NCI-H345 (cell line): ENCODE measurements at regions not wholly inside any gene's neighbourhood (a gene's known extent, or its start where the extent isn't known, plus 50 kb on each side); places are given as distances from the start of the nearest gene placed in this dataset.

ENCODE experiments used
- DNase-seq: peaks from one replicate; lab custom pipeline; 2025; lab: John Stamatoyannopoulos, UW

DNA sequence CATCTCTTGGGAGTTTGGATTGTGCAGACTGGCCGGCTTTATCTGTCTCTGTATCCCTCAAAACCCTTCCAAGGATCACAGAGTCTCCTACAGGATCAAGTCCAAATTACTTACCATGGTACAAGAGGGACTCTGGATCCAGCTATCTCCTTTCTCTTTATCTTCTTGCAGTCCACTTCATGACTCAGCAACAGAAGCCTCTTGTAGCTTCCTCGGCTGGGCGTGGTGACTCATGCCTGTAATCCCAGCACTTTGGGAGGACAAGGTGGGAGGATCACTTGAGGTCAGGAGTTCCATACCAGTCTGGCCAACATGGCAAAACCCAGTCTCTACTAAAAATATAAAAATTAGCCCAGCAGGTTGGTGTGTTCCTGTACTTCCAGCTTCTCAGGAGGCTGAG is 189.7 kb downstream of the BCAT1 start:
- no peak for DNase-seq

- no peak for DNase-seq
Measured at GRCh38 chr12:24756479-24757024, 192.3 kb downstream of the BCAT1 start.

GRCh38 chr12:24754690-24755638 is 193.9 kb downstream of the BCAT1 start:
- DNase-seq: no peak

- no peak for DNase-seq
Measured at GRCh38 chr12:24752763-24753462, 196.0 kb downstream of the BCAT1 start.

- no peak for DNase-seq
Measured at GRCh38 chr12:24751181-24751580, 197.7 kb downstream of the BCAT1 start.

DNA sequence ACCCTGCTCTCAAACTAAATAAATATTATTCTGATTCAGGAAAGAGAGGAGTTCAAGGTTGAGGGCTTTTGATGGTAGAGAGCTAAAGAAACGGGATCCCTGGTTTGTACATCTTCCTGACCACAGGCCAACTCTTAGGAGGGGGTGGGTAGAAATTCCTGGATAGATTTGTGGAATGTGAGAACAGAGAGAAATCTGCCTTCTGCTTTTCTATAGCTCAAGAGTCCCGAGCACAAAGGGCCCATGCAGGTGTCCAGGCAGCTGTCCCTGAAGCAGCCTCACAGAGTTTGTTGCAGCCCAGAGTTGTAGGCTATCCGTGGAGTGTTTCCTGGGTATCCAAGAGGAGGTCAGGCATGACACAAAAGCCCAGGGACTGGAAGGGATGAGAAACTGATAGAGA is 198.6 kb downstream of the BCAT1 start:
- DNase-seq: no peak

GRCh38 chr12:24749171-24749570 is 199.7 kb downstream of the BCAT1 start:
- no peak for DNase-seq

DNA sequence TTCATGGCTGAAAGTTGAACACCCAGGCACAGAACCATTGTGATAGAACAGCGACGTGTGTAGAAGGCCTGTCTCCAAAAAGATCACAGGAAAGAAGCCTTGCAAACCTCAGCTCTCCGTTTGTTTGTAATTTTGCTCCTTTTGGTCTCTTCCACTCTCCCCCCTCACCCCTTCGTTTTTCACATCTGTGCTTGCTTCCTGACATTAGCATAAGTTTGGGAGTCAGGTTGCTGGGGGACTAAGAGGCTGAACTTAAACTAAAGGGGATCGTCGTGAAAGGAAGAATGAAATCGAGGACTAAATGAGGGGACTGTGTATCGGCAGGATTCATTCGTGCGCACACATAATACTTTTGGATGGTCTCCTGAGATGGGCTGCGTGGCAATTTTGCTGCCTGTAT is 200.6 kb downstream of the BCAT1 start:
- no peak for DNase-seq

GRCh38 chr12:24746864-24747263 is 202.0 kb downstream of the BCAT1 start:
- no peak for DNase-seq

- no peak for DNase-seq
Measured at GRCh38 chr12:24746006-24746671, 202.8 kb downstream of the BCAT1 start.

DNA sequence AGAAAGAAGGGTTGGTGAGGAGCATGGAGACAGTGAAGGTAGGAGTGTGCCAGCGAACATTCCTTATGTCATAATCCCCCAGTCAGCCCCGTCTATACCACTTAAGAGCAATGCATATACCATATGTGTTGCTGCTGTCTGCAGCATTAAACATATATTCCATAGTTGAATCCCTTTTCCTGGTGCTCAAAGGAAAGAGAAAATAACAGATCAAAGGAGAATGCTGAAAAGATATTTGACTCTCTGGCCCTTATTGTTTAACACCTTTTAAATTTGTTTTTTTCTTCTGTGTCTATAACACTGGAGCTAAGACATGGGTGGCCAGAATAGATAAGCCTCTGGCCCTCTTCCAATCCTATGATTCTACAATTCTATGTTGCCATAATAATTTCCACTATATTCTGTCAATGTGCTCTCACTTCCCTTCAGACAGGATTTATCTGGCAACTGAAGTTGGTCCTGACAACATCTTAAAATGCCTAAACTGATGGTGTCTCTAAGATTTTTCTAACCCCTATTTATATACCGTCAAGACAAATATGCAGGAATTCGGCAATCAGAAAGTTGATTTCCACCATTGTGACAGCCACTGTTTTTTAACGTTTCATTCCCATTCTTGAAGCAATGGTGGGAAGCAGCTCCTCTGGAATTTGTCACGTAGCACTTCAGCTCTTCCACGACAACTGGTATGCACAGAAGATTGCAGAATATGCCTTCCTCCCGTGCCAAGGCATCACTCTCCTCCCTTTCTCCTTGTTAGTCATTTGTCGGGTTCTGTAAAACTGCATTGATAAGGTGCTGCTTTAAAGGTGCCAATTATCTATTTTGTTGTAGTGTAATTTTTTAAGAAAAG is 204.7 kb downstream of the BCAT1 start:
- DNase-seq: no peak

DNA sequence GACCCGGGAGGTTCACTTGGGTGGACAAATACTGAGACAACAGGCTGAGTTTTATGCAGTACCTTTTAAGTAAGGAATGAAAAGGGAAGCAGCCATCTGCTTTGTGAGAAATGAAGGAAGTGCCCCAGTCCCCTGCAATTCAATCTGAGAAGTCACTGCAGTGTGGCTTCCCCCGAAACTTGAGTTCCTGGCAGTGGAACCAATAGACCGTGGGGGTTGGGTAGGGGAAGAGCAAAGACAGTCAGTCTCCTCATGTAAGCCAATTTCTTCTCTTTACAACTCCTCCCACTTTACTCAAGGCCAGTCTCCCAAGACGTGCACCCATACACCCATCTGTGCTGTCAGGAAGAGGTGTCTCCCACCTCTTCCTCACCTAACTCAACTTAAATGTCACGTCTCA is 206.5 kb downstream of the BCAT1 start:
- no peak for DNase-seq

DNA sequence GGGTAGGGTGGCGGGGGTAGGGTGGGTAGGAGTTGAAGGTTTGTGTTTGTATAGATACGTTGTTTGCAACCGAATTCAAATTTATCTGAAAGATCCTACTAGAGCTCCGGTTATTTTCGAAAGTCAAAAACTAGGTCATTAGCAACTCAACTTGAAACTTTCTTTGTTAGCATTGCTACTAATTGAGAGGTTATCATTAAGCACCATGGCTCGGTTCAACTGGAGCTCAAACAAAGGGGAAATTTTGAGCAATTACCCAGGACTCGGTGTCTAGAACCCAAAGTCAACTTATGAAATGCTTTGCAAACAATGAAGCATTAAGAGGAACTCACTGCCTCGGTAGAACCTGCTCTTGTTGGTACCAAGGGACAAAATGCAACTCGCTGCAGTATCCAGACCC is 207.7 kb downstream of the BCAT1 start:
- no peak for DNase-seq

DNA sequence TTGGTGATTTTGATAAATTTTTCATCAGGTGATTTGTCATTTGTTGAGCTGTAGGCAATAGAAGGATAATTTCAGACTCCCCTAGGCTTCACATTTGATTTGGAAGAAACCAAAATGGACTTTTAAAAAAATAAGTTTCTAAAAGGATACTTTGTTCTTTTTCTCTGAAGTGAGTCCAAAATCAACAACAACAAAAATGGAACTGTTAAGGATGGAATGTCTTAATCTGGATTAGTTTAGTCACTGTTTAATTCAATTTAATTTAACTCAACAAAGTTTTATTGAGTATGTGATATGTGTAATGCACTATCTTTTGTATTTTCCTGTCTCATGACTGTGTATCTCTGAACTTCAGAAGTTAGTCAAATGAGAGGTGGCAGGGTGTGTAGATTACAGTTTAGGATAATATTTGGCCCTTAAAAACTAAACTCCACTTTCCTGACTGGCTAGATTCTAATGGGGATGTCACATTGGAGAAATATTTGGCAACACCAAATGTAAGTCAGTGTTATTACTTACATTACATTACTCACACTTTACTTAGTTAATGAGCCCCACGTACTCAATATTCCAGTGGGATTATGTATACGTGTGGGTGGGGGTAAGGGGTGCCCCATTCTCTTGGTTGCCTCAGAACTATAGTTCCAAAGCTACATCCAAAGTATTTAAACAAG is 209.7 kb downstream of the BCAT1 start:
- DNase-seq: no peak

- DNase-seq: no peak
Measured at GRCh38 chr12:24738441-24738840, 210.5 kb downstream of the BCAT1 start.

- no peak for DNase-seq
Measured at GRCh38 chr12:24731596-24731995, 217.3 kb downstream of the BCAT1 start.

GRCh38 chr12:24730489-24730896 is 218.4 kb downstream of the BCAT1 start:
- DNase-seq: no peak

DNA sequence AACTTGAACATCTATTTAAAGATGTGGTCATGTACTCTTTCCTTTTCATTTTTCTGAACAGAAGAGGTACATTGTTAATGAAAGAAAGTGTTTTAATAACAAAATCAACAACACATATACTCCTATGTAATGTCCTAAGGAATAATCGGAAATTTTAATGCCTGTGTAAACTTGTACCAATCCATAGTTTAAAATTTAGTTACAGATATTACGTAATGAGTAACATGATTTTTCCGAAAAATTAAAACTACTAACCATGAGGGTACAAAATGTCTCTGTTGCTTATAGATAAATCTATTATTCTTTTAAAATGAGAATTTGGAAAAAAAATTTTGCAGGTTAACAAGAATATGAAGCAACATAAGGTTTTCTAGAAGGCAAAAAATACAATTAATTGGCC is 220.1 kb downstream of the BCAT1 start:
- DNase-seq: no peak

DNA sequence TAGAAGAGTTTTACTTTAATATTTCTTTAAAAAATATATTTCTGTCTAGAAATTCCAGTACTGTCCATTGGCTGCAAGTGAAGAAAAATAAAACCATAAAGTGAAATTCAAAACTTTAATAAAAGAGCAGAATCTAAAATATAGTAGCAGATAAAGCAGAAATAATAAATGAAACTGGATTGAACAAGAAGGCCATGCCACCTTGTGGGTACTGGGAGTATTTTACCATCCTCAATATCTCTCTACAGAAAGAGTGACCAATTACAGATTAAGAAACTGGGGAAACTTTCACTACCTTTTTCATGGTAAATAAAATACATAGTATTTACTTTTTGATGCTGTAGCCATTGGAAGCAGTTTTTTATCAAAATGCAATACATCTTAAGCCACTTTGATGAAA is 220.5 kb downstream of the BCAT1 start:
- DNase-seq: no peak

- DNase-seq: no peak
Measured at GRCh38 chr12:24725616-24726015, 223.3 kb downstream of the BCAT1 start.

DNA sequence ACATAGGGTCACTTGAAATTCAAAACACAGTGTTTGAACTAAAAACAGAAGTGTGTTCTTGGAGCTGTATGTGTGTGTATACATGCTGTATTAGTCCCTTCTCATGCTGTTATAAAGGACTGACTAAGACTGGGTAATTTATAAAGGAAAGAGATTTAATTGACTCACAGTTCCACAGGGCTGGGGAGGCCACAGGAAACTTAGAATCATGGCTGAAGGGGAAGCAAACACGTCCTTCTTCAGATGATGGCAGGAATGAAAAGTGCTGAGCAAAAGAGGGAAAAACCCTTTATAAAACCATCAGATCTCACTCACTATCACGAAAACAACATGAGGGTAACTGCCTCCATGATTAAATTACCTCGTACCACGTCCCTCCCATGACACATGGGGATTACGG is 224.1 kb downstream of the BCAT1 start:
- DNase-seq: no peak
